Ishikawa (cell line): ENCODE measurements at regions not wholly inside any gene's neighbourhood (a gene's known extent, or its start where the extent isn't known, plus 50 kb on each side); places are given as distances from the start of the nearest gene placed in this dataset.

ENCODE experiments used
- CEBPB ChIP-seq: IDR thresholded peaks from 2 replicates; pipeline ENCODE4 v1.6.1; 2012
- CREB1 ChIP-seq: IDR thresholded peaks from 2 replicates; pipeline ENCODE4 v1.6.1; 2012; ENCODE audit warnings: low read depth
- EGR1 ChIP-seq: IDR thresholded peaks from 2 replicates; pipeline ENCODE4 v1.6.1; 2012
- EP300 ChIP-seq: IDR thresholded peaks from 2 replicates; pipeline ENCODE4 v1.6.1; 2012; ENCODE audit warnings: borderline replicate concordance
- FOXM1 ChIP-seq: IDR thresholded peaks from 2 replicates; pipeline ENCODE4 v1.6.1; 2012; ENCODE audit warnings: low read depth, borderline replicate concordance
- MAX ChIP-seq: IDR thresholded peaks from 2 replicates; pipeline ENCODE4 v1.6.1; 2012
- NFIC ChIP-seq: IDR thresholded peaks from 2 replicates; pipeline ENCODE4 v1.6.1; 2012
- RAD21 ChIP-seq: IDR thresholded peaks from 2 replicates; pipeline ENCODE4 v1.6.1; 2012; ENCODE audit warnings: low read depth
- TAF1 ChIP-seq: IDR thresholded peaks from 2 replicates; pipeline ENCODE4 v1.6.1; 2012; ENCODE audit warnings: low read depth, mild to moderate bottlenecking
- TCF12 ChIP-seq: IDR thresholded peaks from 2 replicates; pipeline ENCODE4 v1.6.1; 2012; ENCODE audit warnings: low read depth
- TEAD4 ChIP-seq: IDR thresholded peaks from 2 replicates; pipeline ENCODE4 v1.6.1; 2012
- YY1 ChIP-seq: IDR thresholded peaks from 2 replicates; pipeline ENCODE4 v1.6.1; 2012; ENCODE audit warnings: low read depth
- ZBTB7A ChIP-seq: IDR thresholded peaks from 2 replicates; pipeline ENCODE4 v1.6.1; 2012; ENCODE audit warnings: low read depth
- TF ChIP-seq, protein P1 (sequence below): IDR thresholded peaks from 2 replicates; pipeline ENCODE4 v1.6.1; 2012
- TF ChIP-seq, protein P2 (sequence below): IDR thresholded peaks from 2 replicates; pipeline ENCODE4 v1.6.1; 2012; ENCODE audit warnings: low read depth, mild to moderate bottlenecking

DNA sequence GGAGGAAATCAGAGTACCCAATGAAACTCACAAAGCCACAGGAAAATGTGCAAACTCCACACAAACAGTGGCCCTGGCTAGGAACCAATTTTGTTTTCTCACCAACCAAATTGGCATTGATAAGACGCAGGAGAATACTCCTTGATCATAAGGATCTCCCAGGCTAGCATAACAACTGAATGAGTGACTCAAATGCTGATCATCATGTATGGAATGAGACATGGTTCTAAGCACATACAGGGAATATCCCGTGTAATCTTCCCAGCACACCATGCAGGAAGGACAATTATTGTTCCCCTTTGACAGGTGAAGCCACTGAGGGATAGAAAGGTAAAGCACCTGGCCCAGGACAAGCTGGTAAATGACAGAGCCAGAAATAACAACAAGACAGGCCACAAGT lies 180.0 kb upstream of the DUSP10 start:
- TF ChIP-seq NFIC = no peak
- TF ChIP-seq ZBTB7A = no peak
- no peak for TF ChIP-seq CREB1
- TF ChIP-seq, protein P1, sequence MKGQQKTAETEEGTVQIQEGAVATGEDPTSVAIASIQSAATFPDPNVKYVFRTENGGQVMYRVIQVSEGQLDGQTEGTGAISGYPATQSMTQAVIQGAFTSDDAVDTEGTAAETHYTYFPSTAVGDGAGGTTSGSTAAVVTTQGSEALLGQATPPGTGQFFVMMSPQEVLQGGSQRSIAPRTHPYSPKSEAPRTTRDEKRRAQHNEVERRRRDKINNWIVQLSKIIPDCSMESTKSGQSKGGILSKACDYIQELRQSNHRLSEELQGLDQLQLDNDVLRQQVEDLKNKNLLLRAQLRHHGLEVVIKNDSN = no peak
- TF ChIP-seq, protein P2, sequence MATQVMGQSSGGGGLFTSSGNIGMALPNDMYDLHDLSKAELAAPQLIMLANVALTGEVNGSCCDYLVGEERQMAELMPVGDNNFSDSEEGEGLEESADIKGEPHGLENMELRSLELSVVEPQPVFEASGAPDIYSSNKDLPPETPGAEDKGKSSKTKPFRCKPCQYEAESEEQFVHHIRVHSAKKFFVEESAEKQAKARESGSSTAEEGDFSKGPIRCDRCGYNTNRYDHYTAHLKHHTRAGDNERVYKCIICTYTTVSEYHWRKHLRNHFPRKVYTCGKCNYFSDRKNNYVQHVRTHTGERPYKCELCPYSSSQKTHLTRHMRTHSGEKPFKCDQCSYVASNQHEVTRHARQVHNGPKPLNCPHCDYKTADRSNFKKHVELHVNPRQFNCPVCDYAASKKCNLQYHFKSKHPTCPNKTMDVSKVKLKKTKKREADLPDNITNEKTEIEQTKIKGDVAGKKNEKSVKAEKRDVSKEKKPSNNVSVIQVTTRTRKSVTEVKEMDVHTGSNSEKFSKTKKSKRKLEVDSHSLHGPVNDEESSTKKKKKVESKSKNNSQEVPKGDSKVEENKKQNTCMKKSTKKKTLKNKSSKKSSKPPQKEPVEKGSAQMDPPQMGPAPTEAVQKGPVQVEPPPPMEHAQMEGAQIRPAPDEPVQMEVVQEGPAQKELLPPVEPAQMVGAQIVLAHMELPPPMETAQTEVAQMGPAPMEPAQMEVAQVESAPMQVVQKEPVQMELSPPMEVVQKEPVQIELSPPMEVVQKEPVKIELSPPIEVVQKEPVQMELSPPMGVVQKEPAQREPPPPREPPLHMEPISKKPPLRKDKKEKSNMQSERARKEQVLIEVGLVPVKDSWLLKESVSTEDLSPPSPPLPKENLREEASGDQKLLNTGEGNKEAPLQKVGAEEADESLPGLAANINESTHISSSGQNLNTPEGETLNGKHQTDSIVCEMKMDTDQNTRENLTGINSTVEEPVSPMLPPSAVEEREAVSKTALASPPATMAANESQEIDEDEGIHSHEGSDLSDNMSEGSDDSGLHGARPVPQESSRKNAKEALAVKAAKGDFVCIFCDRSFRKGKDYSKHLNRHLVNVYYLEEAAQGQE = no peak
- TF ChIP-seq MAX = no peak
- TF ChIP-seq TEAD4 = no peak
- TF ChIP-seq TAF1 = no peak
- no peak for TF ChIP-seq RAD21
- TF ChIP-seq EGR1 = no peak
- TF ChIP-seq TCF12 = no peak
- TF ChIP-seq CEBPB = no peak
- TF ChIP-seq YY1 = no peak
- no peak for TF ChIP-seq FOXM1
- TF ChIP-seq EP300 = no peak

DNA sequence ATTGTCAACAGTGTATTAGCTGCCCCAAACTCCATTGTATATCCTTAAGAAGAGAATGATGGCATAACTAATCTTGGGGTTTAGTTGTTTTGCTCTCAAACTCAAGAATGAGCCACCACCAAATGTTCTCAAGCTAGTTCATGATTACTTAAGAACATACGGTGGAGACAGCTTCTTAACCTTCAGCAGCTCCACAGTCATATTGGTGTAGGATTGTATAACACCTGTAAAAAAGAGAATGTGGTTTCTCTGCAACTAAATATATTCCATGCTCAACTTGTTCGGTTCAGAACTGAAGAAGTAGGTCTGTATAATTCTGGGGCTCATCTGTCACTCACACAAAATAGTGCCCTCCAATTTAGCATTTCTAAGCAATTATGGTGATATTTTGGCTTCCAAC lies 177.9 kb upstream of the DUSP10 start:
- TF ChIP-seq MAX (no peak), CEBPB (no peak), EGR1 (no peak), CREB1 (no peak)
- TF ChIP-seq, protein P2 = no peak

GRCh38 chr1:221919341-221919740 lies 177.5 kb upstream of the DUSP10 start:
- TF ChIP-seq TAF1 = no peak
- no peak for TF ChIP-seq MAX
- TF ChIP-seq EP300 = no peak
- TF ChIP-seq CREB1 = no peak
- no peak for TF ChIP-seq RAD21
- TF ChIP-seq, protein P2 = no peak
- TF ChIP-seq TCF12 = no peak
- TF ChIP-seq ZBTB7A = no peak
- no peak for TF ChIP-seq NFIC
- TF ChIP-seq CEBPB = no peak
- no peak for TF ChIP-seq TEAD4
- no peak for TF ChIP-seq YY1
- no peak for TF ChIP-seq EGR1
- TF ChIP-seq, protein P1 = no peak
- TF ChIP-seq FOXM1 = no peak

GRCh38 chr1:221916176-221916575 lies 174.3 kb upstream of the DUSP10 start:
- no peak for TF ChIP-seq EP300
- TF ChIP-seq TEAD4 = no peak
- TF ChIP-seq NFIC = no peak
- TF ChIP-seq EGR1 = no peak
- no peak for TF ChIP-seq CREB1
- no peak for TF ChIP-seq RAD21
- no peak for TF ChIP-seq CEBPB
- TF ChIP-seq MAX = no peak
- no peak for TF ChIP-seq TAF1

- TF ChIP-seq CEBPB (no peak), NFIC (no peak), TCF12 (no peak)
- TF ChIP-seq, protein P2 = no peak
- TF ChIP-seq, protein P1 = no peak
These were observed 173.9 kb upstream of the DUSP10 start for GRCh38 chr1:221915764-221916163.
